HepG2 (cell line): ENCODE measurements at regions not wholly inside any gene's neighbourhood (a gene's known extent, or its start where the extent isn't known, plus 50 kb on each side); places are given as distances from the start of the nearest gene placed in this dataset.

Experiments
- AKAP8 ChIP-seq: sonication (generic); formaldehyde crosslinking; IDR thresholded peaks from 2 replicates; pipeline ENCODE4 v1.5.1; 2020; ENCODE audit warnings: mild to moderate bottlenecking, missing genetic modification reagents
- GABPB1 ChIP-seq: IDR thresholded peaks from 2 replicates; pipeline ENCODE4 v1.6.1; 2016; ENCODE audit warnings: mild to moderate bottlenecking, missing genetic modification reagents, moderate library complexity, missing compliant biosample characterization
- GFI1 ChIP-seq: sonication (generic); formaldehyde crosslinking; IDR thresholded peaks from 2 replicates; pipeline ENCODE4 v1.5.0; 2020; ENCODE audit warnings: missing genetic modification reagents, mild to moderate bottlenecking, borderline replicate concordance
- HOXA3 ChIP-seq: sonication (generic); formaldehyde crosslinking; IDR thresholded peaks from 2 replicates; pipeline ENCODE4 v1.5.0; 2020; ENCODE audit warnings: missing genetic modification reagents
- JARID2 ChIP-seq: sonication (generic); formaldehyde crosslinking; IDR thresholded peaks from 2 replicates; pipeline ENCODE4 v1.8.1; 2023; ENCODE audit warnings: missing genetic modification reagents, inconsistent platforms; ENCODE audit not compliant: insufficient replicate concordance
- MAFG ChIP-seq: sonication (generic); formaldehyde crosslinking; IDR thresholded peaks from 2 replicates; pipeline ENCODE4 v1.5.1; 2020; ENCODE audit warnings: mild to moderate bottlenecking, missing genetic modification reagents
- NONO ChIP-seq, 2 experiments: fragments of 450-650 bp in 1 of 2; sonication (generic) in 1 of 2; formaldehyde crosslinking in 1 of 2; IDR thresholded peaks in 1 of 2; conservative IDR thresholded peaks in 1 of 2; 2 replicates each; pipeline versions ENCODE4 v1.6.1 to v1.8.0; 2017 to 2022; ENCODE audit warnings: mild to moderate bottlenecking in 1 of 2, missing genetic modification reagents in 1 of 2, moderate library complexity in 1 of 2
- NR3C1 ChIP-seq: sonication (generic); formaldehyde crosslinking; IDR thresholded peaks from 2 replicates; pipeline ENCODE4 v1.4.0; 2020; ENCODE audit warnings: missing genetic modification reagents
- PHF21A ChIP-seq: sonication (generic); formaldehyde crosslinking; IDR thresholded peaks from 2 replicates; pipeline ENCODE4 v1.5.0; 2020; ENCODE audit warnings: mild to moderate bottlenecking, missing genetic modification reagents
- SMAD9 ChIP-seq: sonication (generic); formaldehyde crosslinking; IDR thresholded peaks from 2 replicates; pipeline ENCODE4 v1.5.1; 2020; ENCODE audit warnings: mild to moderate bottlenecking, missing genetic modification reagents
- SOX5 ChIP-seq: IDR thresholded peaks from 2 replicates; pipeline ENCODE4 v1.6.1; 2016; ENCODE audit warnings: borderline replicate concordance
- TARDBP ChIP-seq: sonication (generic); formaldehyde crosslinking; IDR thresholded peaks from 2 replicates; pipeline ENCODE4 v1.8.0; 2022; ENCODE audit warnings: mild to moderate bottlenecking, missing genetic modification reagents
- ZBTB7B ChIP-seq: sonication (generic); formaldehyde crosslinking; IDR thresholded peaks from 2 replicates; pipeline ENCODE4 v1.4.0; 2020; ENCODE audit warnings: missing genetic modification reagents
- ZNF496 ChIP-seq: sonication (generic); formaldehyde crosslinking; IDR thresholded peaks from 2 replicates; pipeline ENCODE4 v1.8.1; 2023; ENCODE audit warnings: mild to moderate bottlenecking, moderate library complexity, missing genetic modification reagents; ENCODE audit not compliant: insufficient replicate concordance
- ZSCAN29 ChIP-seq: sonication (generic); formaldehyde crosslinking; conservative IDR thresholded peaks from 2 replicates; pipeline ENCODE4 v1.4.0; 2020; ENCODE audit warnings: mild to moderate bottlenecking, missing genetic modification reagents
- ZSCAN9 ChIP-seq: IDR thresholded peaks from 2 replicates; pipeline ENCODE4 v1.6.1; 2016; ENCODE audit warnings: borderline replicate concordance
- TF ChIP-seq, protein P1 (sequence below): sonication (generic); formaldehyde crosslinking; IDR thresholded peaks from 2 replicates; pipeline ENCODE4 v1.5.1; 2020; ENCODE audit warnings: mild to moderate bottlenecking, missing genetic modification reagents, moderate library complexity
- TF ChIP-seq, protein P2 (sequence below): sonication (generic); formaldehyde crosslinking; IDR thresholded peaks from 2 replicates; pipeline ENCODE4 v1.5.1; 2020; ENCODE audit warnings: missing genetic modification reagents, mild to moderate bottlenecking, borderline replicate concordance
- TF ChIP-seq, protein P3 (sequence below): sonication (generic); formaldehyde crosslinking; IDR thresholded peaks from 2 replicates; pipeline ENCODE4 v1.4.0; 2020; ENCODE audit warnings: missing genetic modification reagents
- TF ChIP-seq, protein P4 (sequence below): fragments of 450-650 bp; IDR thresholded peaks from 2 replicates; pipeline ENCODE4 v1.6.1; 2017; ENCODE audit warnings: mild to moderate bottlenecking

DNA sequence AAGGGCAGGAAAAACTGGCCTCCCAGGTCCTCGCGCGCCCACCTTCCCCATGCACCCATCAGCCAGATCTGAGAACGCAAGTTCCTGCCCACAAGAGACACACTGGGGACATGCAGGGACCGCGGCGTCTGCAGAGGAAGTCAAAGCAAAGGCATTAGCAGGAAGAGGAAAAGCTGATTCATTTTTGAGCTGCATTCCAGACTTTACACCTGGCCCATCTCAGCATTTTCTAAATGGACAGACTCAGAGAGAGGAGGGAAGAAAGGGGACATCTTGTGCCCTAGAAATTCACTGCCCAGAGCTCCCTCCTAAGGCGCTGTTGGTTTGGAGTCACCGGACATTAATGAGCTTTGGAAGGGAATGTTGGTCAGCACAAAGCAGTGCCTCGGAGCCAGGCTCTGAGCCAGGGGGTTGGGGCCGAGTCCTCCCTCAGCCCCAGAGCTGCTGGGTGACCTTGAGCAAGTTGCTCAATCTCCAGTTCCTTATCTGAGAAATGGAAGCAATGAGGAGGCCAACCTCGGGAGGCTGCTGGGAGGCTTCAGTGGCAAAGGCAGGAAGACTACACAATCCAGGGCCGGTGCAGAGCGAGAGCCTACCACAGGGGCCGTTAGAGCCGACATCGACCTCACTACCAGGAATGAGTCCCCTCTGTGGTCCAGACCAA is 150.5 kb upstream of the IQSEC1 start (continued):
- TF ChIP-seq SOX5 (CRISPR knock-in tag) (peak; percentile 59; the same call in 1 of the 2 replicates), ZSCAN9 (CRISPR knock-in tag) (peak; percentile 51; the same call in 1 of the 2 replicates), TARDBP (CRISPR knock-in tag) (peak; percentile 66), MAFG (CRISPR knock-in tag) (no peak), ZBTB7B (CRISPR knock-in tag) (peak; percentile 71; the same call in 1 of the 2 replicates), HOXA3 (CRISPR knock-in tag) (peak; percentile 65; the same call in 1 of the 2 replicates), AKAP8 (CRISPR knock-in tag) (no peak; the same call in 1 of the 2 replicates), SMAD9 (CRISPR knock-in tag) (no peak), ZSCAN29 (0 out of 2 replicates have a peak, but pooled peaks have one; percentile 48), PHF21A (CRISPR knock-in tag) (peak; percentile 71), GFI1 (CRISPR knock-in tag) (peak; percentile 72), NR3C1 (CRISPR knock-in tag) (no peak), NONO (IDR thresholded peaks at IDR 0.05) (no peak), NONO (CRISPR knock-in tag; conservative IDR thresholded peaks at IDR 0.05) (peak; percentile 78), JARID2 (CRISPR knock-in tag) (no peak), ZNF496 (CRISPR knock-in tag) (no peak), GABPB1 (CRISPR knock-in tag) (0 out of 2 replicates have a peak, but pooled peaks have one; percentile 25)
- TF ChIP-seq, protein P1, sequence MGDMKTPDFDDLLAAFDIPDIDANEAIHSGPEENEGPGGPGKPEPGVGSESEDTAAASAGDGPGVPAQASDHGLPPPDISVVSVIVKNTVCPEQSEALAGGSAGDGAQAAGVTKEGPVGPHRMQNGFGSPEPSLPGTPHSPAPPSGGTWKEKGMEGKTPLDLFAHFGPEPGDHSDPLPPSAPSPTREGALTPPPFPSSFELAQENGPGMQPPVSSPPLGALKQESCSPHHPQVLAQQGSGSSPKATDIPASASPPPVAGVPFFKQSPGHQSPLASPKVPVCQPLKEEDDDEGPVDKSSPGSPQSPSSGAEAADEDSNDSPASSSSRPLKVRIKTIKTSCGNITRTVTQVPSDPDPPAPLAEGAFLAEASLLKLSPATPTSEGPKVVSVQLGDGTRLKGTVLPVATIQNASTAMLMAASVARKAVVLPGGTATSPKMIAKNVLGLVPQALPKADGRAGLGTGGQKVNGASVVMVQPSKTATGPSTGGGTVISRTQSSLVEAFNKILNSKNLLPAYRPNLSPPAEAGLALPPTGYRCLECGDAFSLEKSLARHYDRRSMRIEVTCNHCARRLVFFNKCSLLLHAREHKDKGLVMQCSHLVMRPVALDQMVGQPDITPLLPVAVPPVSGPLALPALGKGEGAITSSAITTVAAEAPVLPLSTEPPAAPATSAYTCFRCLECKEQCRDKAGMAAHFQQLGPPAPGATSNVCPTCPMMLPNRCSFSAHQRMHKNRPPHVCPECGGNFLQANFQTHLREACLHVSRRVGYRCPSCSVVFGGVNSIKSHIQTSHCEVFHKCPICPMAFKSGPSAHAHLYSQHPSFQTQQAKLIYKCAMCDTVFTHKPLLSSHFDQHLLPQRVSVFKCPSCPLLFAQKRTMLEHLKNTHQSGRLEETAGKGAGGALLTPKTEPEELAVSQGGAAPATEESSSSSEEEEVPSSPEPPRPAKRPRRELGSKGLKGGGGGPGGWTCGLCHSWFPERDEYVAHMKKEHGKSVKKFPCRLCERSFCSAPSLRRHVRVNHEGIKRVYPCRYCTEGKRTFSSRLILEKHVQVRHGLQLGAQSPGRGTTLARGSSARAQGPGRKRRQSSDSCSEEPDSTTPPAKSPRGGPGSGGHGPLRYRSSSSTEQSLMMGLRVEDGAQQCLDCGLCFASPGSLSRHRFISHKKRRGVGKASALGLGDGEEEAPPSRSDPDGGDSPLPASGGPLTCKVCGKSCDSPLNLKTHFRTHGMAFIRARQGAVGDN = peak; percentile 77
- TF ChIP-seq, protein P2, sequence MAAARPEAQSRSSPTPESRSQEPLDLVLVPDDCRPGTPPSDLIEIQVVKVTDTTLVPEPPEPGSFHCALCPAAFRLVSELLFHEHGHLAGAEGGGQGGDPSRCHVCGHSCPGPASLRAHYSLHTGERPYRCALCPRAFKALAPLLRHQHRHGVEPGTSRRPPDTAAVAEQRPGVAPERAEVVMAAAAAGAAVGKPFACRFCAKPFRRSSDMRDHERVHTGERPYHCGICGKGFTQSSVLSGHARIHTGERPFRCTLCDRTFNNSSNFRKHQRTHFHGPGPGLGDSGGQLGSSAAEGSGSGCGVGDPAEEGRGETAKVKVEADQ (CRISPR knock-in tag) = 0 out of 2 replicates have a peak, but pooled peaks have one; percentile 52
- TF ChIP-seq, protein P3, sequence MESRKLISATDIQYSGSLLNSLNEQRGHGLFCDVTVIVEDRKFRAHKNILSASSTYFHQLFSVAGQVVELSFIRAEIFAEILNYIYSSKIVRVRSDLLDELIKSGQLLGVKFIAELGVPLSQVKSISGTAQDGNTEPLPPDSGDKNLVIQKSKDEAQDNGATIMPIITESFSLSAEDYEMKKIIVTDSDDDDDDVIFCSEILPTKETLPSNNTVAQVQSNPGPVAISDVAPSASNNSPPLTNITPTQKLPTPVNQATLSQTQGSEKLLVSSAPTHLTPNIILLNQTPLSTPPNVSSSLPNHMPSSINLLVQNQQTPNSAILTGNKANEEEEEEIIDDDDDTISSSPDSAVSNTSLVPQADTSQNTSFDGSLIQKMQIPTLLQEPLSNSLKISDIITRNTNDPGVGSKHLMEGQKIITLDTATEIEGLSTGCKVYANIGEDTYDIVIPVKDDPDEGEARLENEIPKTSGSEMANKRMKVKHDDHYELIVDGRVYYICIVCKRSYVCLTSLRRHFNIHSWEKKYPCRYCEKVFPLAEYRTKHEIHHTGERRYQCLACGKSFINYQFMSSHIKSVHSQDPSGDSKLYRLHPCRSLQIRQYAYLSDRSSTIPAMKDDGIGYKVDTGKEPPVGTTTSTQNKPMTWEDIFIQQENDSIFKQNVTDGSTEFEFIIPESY (CRISPR knock-in tag) = peak; percentile 41; the same call in 1 of the 2 replicates
- TF ChIP-seq, protein P4, sequence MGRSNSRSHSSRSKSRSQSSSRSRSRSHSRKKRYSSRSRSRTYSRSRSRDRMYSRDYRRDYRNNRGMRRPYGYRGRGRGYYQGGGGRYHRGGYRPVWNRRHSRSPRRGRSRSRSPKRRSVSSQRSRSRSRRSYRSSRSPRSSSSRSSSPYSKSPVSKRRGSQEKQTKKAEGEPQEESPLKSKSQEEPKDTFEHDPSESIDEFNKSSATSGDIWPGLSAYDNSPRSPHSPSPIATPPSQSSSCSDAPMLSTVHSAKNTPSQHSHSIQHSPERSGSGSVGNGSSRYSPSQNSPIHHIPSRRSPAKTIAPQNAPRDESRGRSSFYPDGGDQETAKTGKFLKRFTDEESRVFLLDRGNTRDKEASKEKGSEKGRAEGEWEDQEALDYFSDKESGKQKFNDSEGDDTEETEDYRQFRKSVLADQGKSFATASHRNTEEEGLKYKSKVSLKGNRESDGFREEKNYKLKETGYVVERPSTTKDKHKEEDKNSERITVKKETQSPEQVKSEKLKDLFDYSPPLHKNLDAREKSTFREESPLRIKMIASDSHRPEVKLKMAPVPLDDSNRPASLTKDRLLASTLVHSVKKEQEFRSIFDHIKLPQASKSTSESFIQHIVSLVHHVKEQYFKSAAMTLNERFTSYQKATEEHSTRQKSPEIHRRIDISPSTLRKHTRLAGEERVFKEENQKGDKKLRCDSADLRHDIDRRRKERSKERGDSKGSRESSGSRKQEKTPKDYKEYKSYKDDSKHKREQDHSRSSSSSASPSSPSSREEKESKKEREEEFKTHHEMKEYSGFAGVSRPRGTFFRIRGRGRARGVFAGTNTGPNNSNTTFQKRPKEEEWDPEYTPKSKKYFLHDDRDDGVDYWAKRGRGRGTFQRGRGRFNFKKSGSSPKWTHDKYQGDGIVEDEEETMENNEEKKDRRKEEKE = no peak
